ENCODE measurements at regions not wholly inside any gene's neighbourhood (a gene's known extent, or its start where the extent isn't known, plus 50 kb on each side); places are given as distances from the start of the nearest gene placed in this dataset.
"Not testable (repeated sequence)": the region's sequence is repeated elsewhere in the genome, so short reads cannot be mapped to it uniquely, and the experiment has no call there.

- TF ChIP-seq, protein P1, sequence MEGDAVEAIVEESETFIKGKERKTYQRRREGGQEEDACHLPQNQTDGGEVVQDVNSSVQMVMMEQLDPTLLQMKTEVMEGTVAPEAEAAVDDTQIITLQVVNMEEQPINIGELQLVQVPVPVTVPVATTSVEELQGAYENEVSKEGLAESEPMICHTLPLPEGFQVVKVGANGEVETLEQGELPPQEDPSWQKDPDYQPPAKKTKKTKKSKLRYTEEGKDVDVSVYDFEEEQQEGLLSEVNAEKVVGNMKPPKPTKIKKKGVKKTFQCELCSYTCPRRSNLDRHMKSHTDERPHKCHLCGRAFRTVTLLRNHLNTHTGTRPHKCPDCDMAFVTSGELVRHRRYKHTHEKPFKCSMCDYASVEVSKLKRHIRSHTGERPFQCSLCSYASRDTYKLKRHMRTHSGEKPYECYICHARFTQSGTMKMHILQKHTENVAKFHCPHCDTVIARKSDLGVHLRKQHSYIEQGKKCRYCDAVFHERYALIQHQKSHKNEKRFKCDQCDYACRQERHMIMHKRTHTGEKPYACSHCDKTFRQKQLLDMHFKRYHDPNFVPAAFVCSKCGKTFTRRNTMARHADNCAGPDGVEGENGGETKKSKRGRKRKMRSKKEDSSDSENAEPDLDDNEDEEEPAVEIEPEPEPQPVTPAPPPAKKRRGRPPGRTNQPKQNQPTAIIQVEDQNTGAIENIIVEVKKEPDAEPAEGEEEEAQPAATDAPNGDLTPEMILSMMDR (IDR thresholded peaks at IDR 0.05; ENCODE audit: extremely low read depth in 1 of 2, insufficient read depth in 1 of 2, low read depth in 1 of 2, low read length in 2 of 2), result not testable (repeated sequence)
- not testable (repeated sequence) for TF ChIP-seq FOS (IDR thresholded peaks at IDR 0.05; ENCODE audit: borderline replicate concordance, insufficient read depth, low read length)
Observed at GRCh38 chr12:115786490-115786889, 491.0 kb downstream of the MED13L start.

Data from endothelial cell of umbilical vein (primary cell).